ENCODE measurements at regions not wholly inside any gene's neighbourhood (a gene's known extent, or its start where the extent isn't known, plus 50 kb on each side); places are given as distances from the start of the nearest gene placed in this dataset.

GRCh38 chr5:58200451-58200850 lies 259.4 kb downstream of the PLK2 start:
- no peak for TF ChIP-seq GATA2 (IDR thresholded peaks at IDR 0.05; ENCODE audit: low read depth, low read length)
- TF ChIP-seq GATA3 (IDR thresholded peaks at IDR 0.05; ENCODE audit: low read depth, low read length), result no peak

DNA sequence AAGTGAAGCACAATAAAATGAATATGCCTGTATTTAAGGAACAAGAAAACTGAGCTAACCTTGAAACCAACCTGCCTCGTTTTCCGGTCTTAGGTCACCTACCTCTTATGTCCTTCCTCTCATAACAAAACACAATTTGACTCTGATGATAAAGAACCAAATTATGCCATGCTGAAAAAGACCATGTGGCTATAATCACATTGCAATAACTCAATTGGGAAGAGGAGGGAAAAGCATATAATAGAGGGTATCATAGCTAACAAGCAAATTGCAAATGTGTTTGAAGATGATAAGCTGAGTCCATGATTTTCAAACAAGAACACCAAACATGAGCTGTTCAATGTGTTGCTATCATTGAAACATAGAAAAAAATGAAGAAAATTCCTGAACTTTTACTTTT lies 260.8 kb downstream of the PLK2 start:
- TF ChIP-seq GATA2 (IDR thresholded peaks at IDR 0.05; ENCODE audit: low read depth, low read length) (no peak; the same call in 1 of the 2 replicates), GATA3 (IDR thresholded peaks at IDR 0.05; ENCODE audit: low read depth, low read length) (no peak)

DNA sequence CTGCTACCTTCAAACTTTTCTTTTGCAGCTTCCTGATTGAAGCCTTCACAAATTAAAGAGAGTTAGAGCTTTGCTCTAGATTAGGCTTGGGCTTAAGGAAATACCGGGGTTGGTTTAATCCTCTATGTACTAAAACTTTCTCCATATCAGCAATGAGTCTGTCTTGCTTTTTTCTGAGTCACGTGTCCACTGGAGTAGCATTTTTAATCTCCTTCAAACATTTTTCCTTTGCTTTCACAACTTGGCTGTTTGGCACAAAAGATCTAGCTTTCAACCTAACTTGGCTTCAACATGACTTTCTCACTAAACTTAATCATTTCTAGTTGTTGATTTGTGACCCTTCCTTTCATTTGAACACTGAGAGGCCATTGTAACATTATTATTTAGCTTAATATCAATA lies 261.6 kb downstream of the PLK2 start:
- TF ChIP-seq GATA2 (IDR thresholded peaks at IDR 0.05; ENCODE audit: low read depth, low read length), result no peak
- no peak for TF ChIP-seq GATA3 (IDR thresholded peaks at IDR 0.05; ENCODE audit: low read depth, low read length)

DNA sequence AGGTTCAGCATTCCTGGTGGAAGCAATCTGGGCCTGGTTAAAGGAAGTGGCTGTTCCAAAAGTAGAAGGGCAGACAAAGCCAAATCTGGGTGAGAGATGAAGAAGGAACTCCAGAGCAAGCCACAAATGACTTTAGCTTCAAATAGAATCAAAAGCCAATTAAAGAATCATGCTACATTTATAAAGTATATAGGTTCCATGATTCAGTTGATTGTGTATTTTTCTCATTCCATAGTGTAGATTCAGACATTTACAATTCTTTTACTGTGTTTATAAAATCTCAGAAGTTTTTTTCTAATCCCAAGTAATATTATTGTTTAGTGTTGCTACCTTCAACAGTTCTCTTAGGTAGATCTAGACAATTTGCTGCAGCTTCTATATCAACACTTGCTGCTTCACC lies 262.0 kb downstream of the PLK2 start:
- TF ChIP-seq GATA3 (IDR thresholded peaks at IDR 0.05; ENCODE audit: low read depth, low read length) (no peak), GATA2 (IDR thresholded peaks at IDR 0.05; ENCODE audit: low read depth, low read length) (no peak)

DNA sequence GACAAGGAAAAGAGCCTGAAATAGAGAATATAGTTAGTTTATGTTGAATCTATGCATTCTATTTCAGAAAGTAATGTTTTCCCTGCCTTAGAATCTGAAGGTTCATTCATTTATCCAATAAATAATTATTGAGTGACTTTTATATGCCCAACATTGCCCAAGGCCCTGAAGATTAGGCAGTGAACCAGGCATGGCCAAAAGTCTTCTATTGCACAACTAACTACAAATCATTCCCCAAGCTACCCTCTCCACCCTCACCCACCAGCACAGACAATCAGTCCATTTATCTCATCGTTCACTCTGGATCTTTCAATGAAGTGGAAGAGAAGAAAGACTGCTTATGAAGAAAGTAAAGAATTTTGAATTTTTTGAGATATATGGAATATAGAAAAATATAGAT lies 268.4 kb downstream of the PLK2 start:
- TF ChIP-seq GATA3 (IDR thresholded peaks at IDR 0.05; ENCODE audit: low read depth, low read length), result no peak
- no peak for TF ChIP-seq GATA2 (IDR thresholded peaks at IDR 0.05; ENCODE audit: low read depth, low read length)

DNA sequence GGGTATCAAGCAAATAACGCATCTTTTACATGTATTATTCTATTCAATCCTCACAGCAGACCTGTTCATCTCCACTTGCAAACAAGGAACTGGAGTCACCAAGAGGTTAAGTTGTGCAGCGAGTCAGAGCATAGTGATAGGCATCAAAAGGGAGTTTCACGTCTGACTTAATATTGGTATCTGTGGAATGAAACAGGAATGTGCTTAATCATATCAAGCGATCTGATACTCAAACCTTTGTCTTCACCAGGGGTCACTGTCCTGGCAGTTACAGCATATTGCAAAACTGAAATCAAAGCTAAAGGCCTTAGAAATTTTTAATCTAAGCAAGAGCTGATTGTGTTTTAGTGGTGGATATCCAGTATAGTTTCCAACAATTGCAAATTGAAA lies 271.6 kb downstream of the PLK2 start:
- TF ChIP-seq GATA3 (IDR thresholded peaks at IDR 0.05; ENCODE audit: low read depth, low read length) (no peak), GATA2 (IDR thresholded peaks at IDR 0.05; ENCODE audit: low read depth, low read length) (no peak)

GRCh38 chr5:58187432-58188261 lies 272.2 kb downstream of the PLK2 start:
- no peak for TF ChIP-seq GATA3 (IDR thresholded peaks at IDR 0.05; ENCODE audit: low read depth, low read length)
- no peak for TF ChIP-seq GATA2 (IDR thresholded peaks at IDR 0.05; ENCODE audit: low read depth, low read length)

DNA sequence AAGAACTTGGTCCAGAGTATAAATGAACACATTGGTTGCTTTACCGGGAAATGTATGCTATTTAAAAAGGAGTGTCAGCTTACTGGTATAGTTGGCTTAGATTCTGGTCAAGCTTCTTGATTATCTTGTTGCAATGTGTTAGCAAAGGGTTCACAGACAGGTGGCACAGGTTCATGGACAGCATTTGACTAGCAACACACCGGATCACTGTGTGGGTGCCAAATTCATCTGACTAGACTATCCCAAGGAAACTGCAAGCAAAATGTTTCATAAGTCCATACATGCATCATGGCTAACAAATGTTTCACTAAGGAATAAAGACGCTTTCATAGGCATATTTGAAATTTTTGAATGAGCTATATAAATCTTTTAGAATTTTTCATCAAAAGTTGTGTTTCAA lies 274.1 kb downstream of the PLK2 start:
- TF ChIP-seq GATA2 (IDR thresholded peaks at IDR 0.05; ENCODE audit: low read depth, low read length) (no peak), GATA3 (IDR thresholded peaks at IDR 0.05; ENCODE audit: low read depth, low read length) (no peak)

GRCh38 chr5:58185397-58185796 lies 274.5 kb downstream of the PLK2 start:
- TF ChIP-seq GATA3 (IDR thresholded peaks at IDR 0.05; ENCODE audit: low read depth, low read length) (no peak), GATA2 (IDR thresholded peaks at IDR 0.05; ENCODE audit: low read depth, low read length) (no peak)

GRCh38 chr5:58184910-58185309 lies 275.0 kb downstream of the PLK2 start:
- TF ChIP-seq GATA3 (IDR thresholded peaks at IDR 0.05; ENCODE audit: low read depth, low read length), result no peak
- no peak for TF ChIP-seq GATA2 (IDR thresholded peaks at IDR 0.05; ENCODE audit: low read depth, low read length)

- peak; percentile 53; the same call in 1 of the 2 replicates for TF ChIP-seq GATA2 (IDR thresholded peaks at IDR 0.05; ENCODE audit: low read depth, low read length)
- no peak for TF ChIP-seq GATA3 (IDR thresholded peaks at IDR 0.05; ENCODE audit: low read depth, low read length)
Observed at GRCh38 chr5:58183786-58184085, 276.1 kb downstream of the PLK2 start.

- no peak for TF ChIP-seq GATA2 (IDR thresholded peaks at IDR 0.05; ENCODE audit: low read depth, low read length)
- no peak for TF ChIP-seq GATA3 (IDR thresholded peaks at IDR 0.05; ENCODE audit: low read depth, low read length)
Observed at GRCh38 chr5:58183078-58183785, 276.7 kb downstream of the PLK2 start.

GRCh38 chr5:58182287-58182841 lies 277.5 kb downstream of the PLK2 start:
- TF ChIP-seq GATA3 (IDR thresholded peaks at IDR 0.05; ENCODE audit: low read depth, low read length), result no peak
- TF ChIP-seq GATA2 (IDR thresholded peaks at IDR 0.05; ENCODE audit: low read depth, low read length), result no peak

DNA sequence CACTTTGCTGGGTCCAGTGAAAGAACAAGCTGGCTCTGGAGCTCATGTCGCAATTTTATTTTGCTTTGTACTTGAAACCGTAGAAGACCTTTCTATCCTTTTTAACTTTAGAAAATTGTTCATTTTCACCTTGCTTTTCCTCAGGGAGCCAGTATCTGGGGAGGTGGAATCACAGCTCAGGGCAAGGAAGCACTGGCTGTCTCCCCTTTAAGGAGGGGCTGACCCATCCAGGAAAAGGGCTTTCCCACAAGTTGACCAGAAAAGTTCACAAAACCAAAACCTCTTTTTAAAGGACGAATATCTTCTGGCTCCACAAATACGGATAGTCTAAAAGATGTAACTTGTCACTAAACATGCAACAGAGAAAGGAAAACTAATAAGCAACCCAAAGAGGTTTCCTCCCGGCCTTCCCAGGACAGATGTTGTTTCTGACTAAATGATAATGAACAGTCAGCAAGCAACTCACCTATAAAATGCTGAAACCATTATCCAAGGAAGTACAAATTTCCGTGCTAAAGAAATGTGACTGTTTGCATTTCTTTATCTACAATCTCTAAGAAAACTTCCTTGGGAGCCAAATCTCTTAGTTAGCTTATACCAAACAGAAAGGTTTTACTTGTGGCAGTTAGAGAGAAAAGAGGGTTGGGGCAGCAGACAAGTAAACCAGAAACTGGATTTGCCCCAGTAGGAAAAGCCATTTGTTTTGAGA lies 278.2 kb downstream of the PLK2 start:
- TF ChIP-seq GATA2 (IDR thresholded peaks at IDR 0.05; ENCODE audit: low read depth, low read length) (no peak), GATA3 (IDR thresholded peaks at IDR 0.05; ENCODE audit: low read depth, low read length) (no peak)
